GM21786 (cell line): ENCODE measurements at regions not wholly inside any gene's neighbourhood (a gene's known extent, or its start where the extent isn't known, plus 50 kb on each side); places are given as distances from the start of the nearest gene placed in this dataset.
"Not testable (repeated sequence)": the region's sequence is repeated elsewhere in the genome, so short reads cannot be mapped to it uniquely, and the experiment has no call there.

Experiments
- ATAC-seq: cut with Tn5 transposase; IDR thresholded peaks from one replicate; pipeline ENCODE4 v1.9.1; 2021; ENCODE audit not compliant: unreplicated experiment

- no peak for ATAC-seq
Measured at GRCh38 chr18:40235836-40236235, 1719.2 kb upstream of the PIK3C3 start.

GRCh38 chr18:40235323-40235722, 1719.7 kb upstream of the PIK3C3 start:
- ATAC-seq: no peak

GRCh38 chr18:40233931-40234616, 1721.0 kb upstream of the PIK3C3 start:
- no peak for ATAC-seq

- no peak for ATAC-seq
Measured at GRCh38 chr18:40222776-40223175, 1732.3 kb upstream of the PIK3C3 start.

GRCh38 chr18:40216856-40217255, 1738.2 kb upstream of the PIK3C3 start:
- no peak for ATAC-seq

- no peak for ATAC-seq
Measured at GRCh38 chr18:40215979-40216378, 1739.1 kb upstream of the PIK3C3 start.

- ATAC-seq: no peak
Measured at GRCh38 chr18:40210696-40211095, 1744.3 kb upstream of the PIK3C3 start.

- no peak for ATAC-seq
Measured at GRCh38 chr18:40208958-40209357, 1746.1 kb upstream of the PIK3C3 start.

- ATAC-seq: no peak
Measured at GRCh38 chr18:40197711-40198110, 1757.3 kb upstream of the PIK3C3 start.

- ATAC-seq: no peak
Measured at GRCh38 chr18:40186677-40187076, 1768.4 kb upstream of the PIK3C3 start.

GRCh38 chr18:40179729-40180461, 1775.1 kb upstream of the PIK3C3 start:
- no peak for ATAC-seq

- no peak for ATAC-seq
Measured at GRCh38 chr18:40168026-40168425, 1787.0 kb upstream of the PIK3C3 start.

GRCh38 chr18:40163254-40163653, 1791.8 kb upstream of the PIK3C3 start:
- no peak for ATAC-seq

GRCh38 chr18:40160361-40160760, 1794.7 kb upstream of the PIK3C3 start:
- ATAC-seq: no peak

GRCh38 chr18:40159141-40160017, 1795.7 kb upstream of the PIK3C3 start:
- ATAC-seq: no peak

- no peak for ATAC-seq
Measured at GRCh38 chr18:40157120-40157519, 1797.9 kb upstream of the PIK3C3 start.

- no peak for ATAC-seq
Measured at GRCh38 chr18:40152859-40153258, 1802.2 kb upstream of the PIK3C3 start.

- no peak for ATAC-seq
Measured at GRCh38 chr18:40148960-40149359, 1806.1 kb upstream of the PIK3C3 start.

- ATAC-seq: no peak
Measured at GRCh38 chr18:40133253-40133652, 1821.8 kb upstream of the PIK3C3 start.

GRCh38 chr18:40132438-40132837, 1822.6 kb upstream of the PIK3C3 start:
- not testable (repeated sequence) for ATAC-seq

GRCh38 chr18:40124107-40124506, 1830.9 kb upstream of the PIK3C3 start:
- ATAC-seq: no peak
